Activated CD8-positive, alpha-beta T cell treated with anti-CD3 and anti-CD28 coated beads for 36 hours (primary cell): ENCODE measurements at regions not wholly inside any gene's neighbourhood (a gene's known extent, or its start where the extent isn't known, plus 50 kb on each side); places are given as distances from the start of the nearest gene placed in this dataset.
A peak's percentile ranks its signal among the peaks of the same experiment; 100 is the strongest.

Experiments
- ATAC-seq: fragments of 200-7000 bp; cut with Tn5 transposase; one replicate; pipeline ENCODE4 v1.10.0; 2021; ENCODE audit warnings: mild to moderate bottlenecking, moderate library complexity
- CTCF ChIA-PET: fragments of 350-600 bp; sonication (Branson Sonifier 250); formaldehyde crosslinking; loops from one replicate; lab custom pipeline; 2021; ENCODE audit warnings: antibody characterized with exemption; lab: Charles Lee
- POLR2A ChIA-PET: fragments of 350-600 bp; sonication (Branson Sonifier 250); formaldehyde crosslinking; loops from one replicate; lab custom pipeline; 2021; ENCODE audit warnings: antibody characterized with exemption; lab: Charles Lee
- DNase-seq: peaks from one replicate; pipeline ENCODE4 v3.0.0-alpha.2; 2020
- H3K27ac Mint-ChIP-seq: one replicate; pipeline ENCODE4 v1.8.0; 2021; ENCODE audit warnings: mild to moderate bottlenecking, mixed read lengths
- H3K27me3 Mint-ChIP-seq: one replicate; pipeline ENCODE4 v1.8.0; 2021; ENCODE audit warnings: mixed read lengths
- H3K36me3 Mint-ChIP-seq: one replicate; pipeline ENCODE4 v1.8.0; 2021; ENCODE audit warnings: low read depth, mixed read lengths
- H3K4me1 Mint-ChIP-seq: one replicate; pipeline ENCODE4 v1.8.0; 2021; ENCODE audit warnings: low read depth, mixed read lengths
- H3K4me3 Mint-ChIP-seq: one replicate; pipeline ENCODE4 v1.8.0; 2021; ENCODE audit warnings: mild to moderate bottlenecking, moderate library complexity, mixed read lengths
- H3K9me3 Mint-ChIP-seq: one replicate; pipeline ENCODE4 v1.8.0; 2021; ENCODE audit warnings: mixed read lengths
- intact Hi-C: fragments of 100-400 bp; cut with micrococcal nuclease; formaldehyde crosslinking; loops from one replicate; pipeline ENCODE4 v1.10.0; 2022
- TF ChIP-seq, protein P1 (sequence below): fragments of 200-600 bp; IDR thresholded peaks from one replicate; pipeline ENCODE4 v1.8.0; 2022; ENCODE audit warnings: antibody characterized with exemption, mild to moderate bottlenecking

DNA sequence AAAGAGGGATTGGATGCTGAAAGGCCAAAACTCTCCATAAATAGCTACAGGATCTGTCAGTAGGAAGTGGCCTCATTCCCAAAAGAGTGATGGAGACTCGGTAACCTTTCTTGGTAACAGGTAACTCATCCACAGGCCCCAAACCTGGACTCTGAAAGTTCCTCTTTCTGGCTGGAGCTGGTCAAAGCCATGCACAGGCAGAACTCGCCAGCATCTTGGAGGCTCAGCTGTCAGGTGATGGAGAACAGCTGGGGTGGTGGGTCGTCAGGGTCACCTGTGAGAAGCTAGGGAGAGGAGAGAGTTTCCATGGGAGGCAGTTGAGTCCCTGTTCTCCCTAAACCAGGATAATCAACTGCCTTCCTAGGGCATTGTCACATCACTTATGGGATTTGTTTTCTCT is 354.3 kb upstream of the GATB start:
- Mint-ChIP-seq H3K27ac (peak overlapping the region; percentile 71), H3K4me3 (no peak overlapping the region), H3K4me1 (peaks cover 62% of the 10 kb centered on the region), H3K27me3 (no peaks in the 10 kb centered on the region), H3K36me3 (no peaks in the 10 kb centered on the region), H3K9me3 (no peaks in the 10 kb centered on the region)
- TF ChIP-seq, protein P1, sequence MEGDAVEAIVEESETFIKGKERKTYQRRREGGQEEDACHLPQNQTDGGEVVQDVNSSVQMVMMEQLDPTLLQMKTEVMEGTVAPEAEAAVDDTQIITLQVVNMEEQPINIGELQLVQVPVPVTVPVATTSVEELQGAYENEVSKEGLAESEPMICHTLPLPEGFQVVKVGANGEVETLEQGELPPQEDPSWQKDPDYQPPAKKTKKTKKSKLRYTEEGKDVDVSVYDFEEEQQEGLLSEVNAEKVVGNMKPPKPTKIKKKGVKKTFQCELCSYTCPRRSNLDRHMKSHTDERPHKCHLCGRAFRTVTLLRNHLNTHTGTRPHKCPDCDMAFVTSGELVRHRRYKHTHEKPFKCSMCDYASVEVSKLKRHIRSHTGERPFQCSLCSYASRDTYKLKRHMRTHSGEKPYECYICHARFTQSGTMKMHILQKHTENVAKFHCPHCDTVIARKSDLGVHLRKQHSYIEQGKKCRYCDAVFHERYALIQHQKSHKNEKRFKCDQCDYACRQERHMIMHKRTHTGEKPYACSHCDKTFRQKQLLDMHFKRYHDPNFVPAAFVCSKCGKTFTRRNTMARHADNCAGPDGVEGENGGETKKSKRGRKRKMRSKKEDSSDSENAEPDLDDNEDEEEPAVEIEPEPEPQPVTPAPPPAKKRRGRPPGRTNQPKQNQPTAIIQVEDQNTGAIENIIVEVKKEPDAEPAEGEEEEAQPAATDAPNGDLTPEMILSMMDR, result no peak
- CTCF ChIA-PET, result interaction anchor here (1.1 kb wide), 1 partner anchor 10 kb away, joined by 3 read pairs; no protein-coding TSS in a partner anchor
- ATAC-seq, result no peak
- intact Hi-C loops, result no loop called here
- DNase-seq, result no peak
- POLR2A ChIA-PET, result interaction anchor here (1.4 to 1.5 kb wide), 3 partner anchors 14 to 142 kb away, joined by 3 to 4 read pairs (median 3); no protein-coding TSS in a partner anchor

DNA sequence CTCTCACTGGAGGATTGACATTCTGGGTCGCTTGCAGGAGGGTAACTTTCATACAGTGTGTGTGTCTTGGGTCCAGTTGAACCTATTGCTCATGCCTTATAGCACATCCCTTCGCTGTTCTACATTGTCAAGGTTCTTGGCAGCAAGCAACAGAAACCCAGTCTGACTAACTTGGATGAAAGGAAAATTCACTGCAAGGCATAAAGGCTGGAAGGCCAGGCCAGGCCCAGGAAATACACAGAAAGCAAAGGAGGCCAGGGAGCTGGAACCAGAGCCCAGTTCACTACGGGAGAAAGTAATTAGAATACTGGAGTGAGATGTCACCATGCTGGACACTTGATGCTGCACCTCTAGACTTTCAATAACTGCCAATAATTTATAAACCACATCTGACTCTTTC is 353.8 kb upstream of the GATB start:
- DNase-seq (no peak), ATAC-seq (no peak)
- Mint-ChIP-seq H3K9me3 (no peaks in the 10 kb centered on the region), H3K4me3 (no peak overlapping the region), H3K36me3 (no peaks in the 10 kb centered on the region), H3K27ac (peak overlapping the region; percentile 48), H3K4me1 (peaks cover 67% of the 10 kb centered on the region), H3K27me3 (no peaks in the 10 kb centered on the region)
- CTCF ChIA-PET, result no interaction called here
- intact Hi-C loops, result no loop called here
- TF ChIP-seq, protein P1, result no peak
- POLR2A ChIA-PET, result interaction anchor here (1.5 kb wide), 1 partner anchor 18 kb away, joined by 3 read pairs; no protein-coding TSS in a partner anchor

DNA sequence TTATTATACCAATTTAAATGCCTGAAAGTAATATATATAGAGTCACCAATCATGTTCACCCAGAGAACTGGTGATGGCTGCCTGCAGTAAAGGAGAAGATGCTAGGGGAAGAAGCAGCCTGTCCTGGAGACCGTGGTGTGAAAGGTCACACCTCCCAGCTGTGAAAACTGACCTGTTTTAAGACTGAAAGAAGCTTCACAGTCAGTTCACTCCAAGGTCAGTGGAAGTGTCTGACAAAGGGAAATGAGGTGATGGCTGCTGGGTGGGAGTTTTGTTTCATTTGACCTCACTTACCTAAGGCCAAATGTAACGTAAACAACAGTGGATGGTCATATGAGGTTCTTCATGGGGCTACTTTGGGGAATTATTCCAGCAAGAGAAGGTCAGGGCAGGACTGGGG is 352.1 kb upstream of the GATB start:
- TF ChIP-seq, protein P1, result no peak
- Mint-ChIP-seq H3K27me3 (no peaks in the 10 kb centered on the region), H3K4me3 (no peak overlapping the region), H3K4me1 (peaks cover 77% of the 10 kb centered on the region), H3K9me3 (no peaks in the 10 kb centered on the region), H3K27ac (peak overlapping the region; percentile 40), H3K36me3 (no peaks in the 10 kb centered on the region)
- DNase-seq (peak; percentile 58), ATAC-seq (peak; percentile 60)
- intact Hi-C loops, result no loop called here
- POLR2A ChIA-PET, result no interaction called here
- CTCF ChIA-PET, result no interaction called here

DNA sequence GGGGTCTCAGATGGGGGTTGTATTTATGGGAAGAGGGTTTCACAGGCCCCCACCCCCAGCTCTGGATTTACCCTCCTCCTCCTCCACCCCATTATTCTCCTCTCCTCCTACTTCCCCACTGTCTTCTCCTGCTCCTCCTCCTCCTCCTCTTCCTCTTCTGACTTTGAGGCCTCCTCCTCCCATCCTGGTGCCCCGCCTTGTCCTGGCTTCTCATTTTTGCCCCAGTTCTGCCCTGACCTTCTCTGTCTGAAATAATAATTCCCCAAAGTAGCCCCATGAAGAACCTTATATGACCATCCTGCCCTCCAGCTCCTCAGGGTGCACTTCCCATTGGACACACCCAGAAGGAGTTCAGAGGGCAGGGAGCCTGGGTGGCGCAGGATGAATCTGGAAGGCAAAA is 351.4 kb upstream of the GATB start:
- Mint-ChIP-seq H3K4me1 (peaks cover 79% of the 10 kb centered on the region), H3K27ac (no peak overlapping the region), H3K9me3 (no peaks in the 10 kb centered on the region), H3K27me3 (no peaks in the 10 kb centered on the region), H3K4me3 (no peak overlapping the region), H3K36me3 (no peaks in the 10 kb centered on the region)
- ChIA-PET CTCF (no interaction called here), POLR2A (interaction anchor here (1.0 kb wide), 1 partner anchor 11 kb away, joined by 4 read pairs; no protein-coding TSS in a partner anchor)
- intact Hi-C loops, result no loop called here
- ATAC-seq (no peak), DNase-seq (no peak)
- TF ChIP-seq, protein P1, result no peak

DNA sequence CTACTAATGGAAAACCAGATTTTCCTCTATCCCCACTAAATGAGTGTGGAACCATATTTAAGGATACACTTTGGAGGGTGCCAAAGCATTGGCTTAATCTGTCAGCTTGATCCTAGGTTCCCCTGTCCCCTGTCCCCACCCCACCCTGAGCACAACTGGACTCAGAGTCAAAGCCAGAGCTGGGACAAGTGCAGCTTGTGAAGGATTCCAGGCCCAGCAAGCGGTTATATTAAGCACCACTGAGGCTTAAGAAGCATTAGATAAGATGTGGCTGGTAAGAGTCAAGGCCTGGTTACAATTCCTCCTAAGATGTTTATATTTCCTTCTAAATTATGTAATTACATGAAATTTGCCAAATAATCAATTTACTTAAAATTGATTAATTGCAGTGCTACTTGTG is 350.0 kb upstream of the GATB start:
- no peaks in the 10 kb centered on the region for H3K9me3 Mint-ChIP-seq
- no peak overlapping the region for H3K27ac Mint-ChIP-seq
- peak overlapping the region; percentile 21 for H3K4me3 Mint-ChIP-seq
- no peaks in the 10 kb centered on the region for H3K36me3 Mint-ChIP-seq
- ChIA-PET POLR2A (interaction anchor here (0.8 to 2.2 kb wide), 2 partner anchors 10 to 15 kb away, joined by 3 to 11 read pairs; no protein-coding TSS in a partner anchor), CTCF (interaction anchor here (1.6 kb wide), 1 partner anchor 10 kb away, joined by 4 read pairs; no protein-coding TSS in a partner anchor)
- ATAC-seq, result no peak
- intact Hi-C loops, result no loop called here
- H3K27me3 Mint-ChIP-seq, result no peaks in the 10 kb centered on the region
- DNase-seq, result no peak
- peaks cover 77% of the 10 kb centered on the region for H3K4me1 Mint-ChIP-seq
- TF ChIP-seq, protein P1, result no peak
